ENCODE measurements at regions not wholly inside any gene's neighbourhood (a gene's known extent, or its start where the extent isn't known, plus 50 kb on each side); places are given as distances from the start of the nearest gene placed in this dataset.
"Not testable (repeated sequence)": the region's sequence is repeated elsewhere in the genome, so short reads cannot be mapped to it uniquely, and the experiment has no call there.

- DNase-seq (ENCODE audit: low read depth) = no peak
These were observed 139.8 kb downstream of the ARRDC3 start for GRCh38 chr5:91243286-91243685.

GRCh38 chr5:91241460-91241859 is 141.7 kb downstream of the ARRDC3 start:
- DNase-seq (ENCODE audit: low read depth) = not testable (repeated sequence)

- DNase-seq (ENCODE audit: low read depth) = no peak
These were observed 142.9 kb downstream of the ARRDC3 start for GRCh38 chr5:91240175-91240574.

- DNase-seq (ENCODE audit: low read depth) = no peak
These were observed 147.8 kb downstream of the ARRDC3 start for GRCh38 chr5:91235271-91235694.

DNA sequence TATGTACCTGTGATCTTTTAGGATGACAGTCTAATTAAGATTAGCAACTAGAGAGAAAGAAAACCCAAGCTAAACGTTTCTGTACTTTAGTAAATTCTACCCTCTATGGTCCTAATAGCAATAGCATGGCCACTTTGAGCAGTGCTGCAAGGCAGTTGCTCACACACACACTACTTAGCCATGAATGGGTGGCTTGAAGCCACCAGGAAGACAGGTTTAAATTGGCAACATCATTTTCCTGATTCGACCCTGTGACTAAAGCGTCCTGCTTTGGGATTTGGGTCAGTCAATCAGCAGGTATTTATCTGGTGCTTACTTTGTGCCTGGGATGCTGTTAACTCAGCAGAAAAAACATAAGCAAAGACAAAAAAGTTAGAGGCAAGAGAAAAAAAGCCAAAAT is 150.6 kb downstream of the ARRDC3 start:
- no peak for DNase-seq (ENCODE audit: low read depth)

GRCh38 chr5:91229031-91229727 is 153.9 kb downstream of the ARRDC3 start:
- DNase-seq (ENCODE audit: low read depth) = no peak

DNA sequence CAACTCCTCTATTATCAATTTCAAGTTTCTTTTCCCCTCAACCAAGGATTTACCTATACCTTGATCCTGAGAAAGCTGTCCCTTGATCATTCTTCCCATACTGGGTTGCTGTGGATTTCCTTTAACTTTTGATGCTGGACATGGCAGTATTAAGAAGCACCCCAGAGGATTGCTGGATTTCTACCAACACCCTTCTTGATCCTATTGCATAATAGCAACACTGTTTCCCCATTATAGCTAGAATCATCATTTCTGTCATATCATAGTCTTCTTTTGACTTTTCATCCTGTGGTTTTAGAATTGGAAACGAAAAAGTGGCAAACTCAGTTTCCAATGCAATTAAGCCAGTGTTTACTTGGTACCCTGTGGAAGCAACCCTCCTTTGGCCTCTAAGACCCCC is 154.9 kb downstream of the ARRDC3 start:
- no peak for DNase-seq (ENCODE audit: low read depth)

GRCh38 chr5:91225848-91226686 is 157.1 kb downstream of the ARRDC3 start:
- peak; percentile 48 for DNase-seq (ENCODE audit: low read depth)

- DNase-seq (ENCODE audit: low read depth) = no peak
These were observed 158.1 kb downstream of the ARRDC3 start for GRCh38 chr5:91224969-91225368.

DNA sequence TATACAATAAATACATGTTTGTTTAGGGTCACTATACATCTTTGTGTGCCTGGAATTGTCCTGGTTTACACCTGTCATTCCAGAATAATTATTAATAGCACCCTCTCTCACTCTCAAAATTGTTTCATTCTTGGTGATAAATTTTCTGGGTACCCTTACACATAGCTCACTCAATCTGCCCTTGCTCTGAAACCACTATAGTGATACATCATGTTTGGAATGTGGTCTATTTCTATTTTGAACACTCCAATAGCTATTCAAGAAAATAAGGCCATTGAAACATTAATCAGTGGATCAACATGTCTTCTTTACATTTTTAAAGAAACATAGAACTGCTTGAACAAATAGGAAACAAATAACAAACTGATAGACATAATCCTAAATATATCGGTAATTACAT is 158.7 kb downstream of the ARRDC3 start:
- DNase-seq (ENCODE audit: low read depth) = peak; percentile 29

- peak; percentile 43 for DNase-seq (ENCODE audit: low read depth)
These were observed 159.2 kb downstream of the ARRDC3 start for GRCh38 chr5:91223886-91224285.

GRCh38 chr5:91222482-91222881 is 160.6 kb downstream of the ARRDC3 start:
- DNase-seq (ENCODE audit: low read depth) = no peak

DNA sequence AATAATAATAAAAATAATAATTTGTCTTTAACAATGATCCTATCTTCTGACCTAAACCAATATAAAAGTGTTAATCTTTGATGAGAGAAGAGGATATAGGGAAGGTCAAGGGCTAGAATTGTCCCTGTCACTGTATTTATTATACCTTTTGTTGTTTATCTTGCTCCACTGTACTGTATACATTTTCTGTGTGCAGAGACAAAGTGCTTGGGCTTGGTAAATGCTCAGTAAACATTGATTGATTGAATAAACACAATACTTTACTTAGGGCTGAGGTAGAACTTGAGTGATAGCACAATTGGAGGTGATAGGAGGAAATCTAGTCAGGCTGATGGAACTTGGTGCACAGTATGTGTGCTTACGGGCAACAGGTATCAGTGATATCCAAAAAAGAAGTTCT is 161.2 kb downstream of the ARRDC3 start:
- no peak for DNase-seq (ENCODE audit: low read depth)

DNA sequence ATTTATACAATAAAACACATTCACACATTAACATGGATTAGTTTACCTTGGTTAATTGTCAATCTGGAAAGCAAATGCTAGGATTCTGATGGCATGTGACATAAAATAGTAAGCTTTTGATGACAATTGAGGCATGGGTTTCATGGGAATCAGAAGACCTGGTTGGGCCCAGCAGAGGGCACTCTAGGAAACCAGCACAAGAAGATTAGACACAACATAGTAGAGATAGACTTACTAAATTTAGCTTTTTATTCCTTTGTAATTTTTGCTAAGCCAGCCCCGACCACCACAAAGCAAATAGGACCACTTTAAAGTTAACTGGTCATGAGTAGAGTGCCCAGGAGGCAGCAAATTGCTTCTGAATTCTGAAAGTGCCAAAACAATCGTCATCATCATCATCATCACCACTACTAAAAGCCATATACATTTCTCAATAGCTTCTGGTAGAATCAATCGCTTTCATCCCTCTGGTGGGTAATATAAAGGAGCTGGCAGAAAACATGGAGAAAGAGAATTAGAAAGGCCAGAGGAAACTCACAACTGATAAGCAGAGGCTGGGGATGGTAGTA is 163.2 kb downstream of the ARRDC3 start:
- peak; percentile 51 for DNase-seq (ENCODE audit: low read depth)

- peak; percentile 55 for DNase-seq (ENCODE audit: low read depth)
These were observed 163.9 kb downstream of the ARRDC3 start for GRCh38 chr5:91219091-91219802.

DNA sequence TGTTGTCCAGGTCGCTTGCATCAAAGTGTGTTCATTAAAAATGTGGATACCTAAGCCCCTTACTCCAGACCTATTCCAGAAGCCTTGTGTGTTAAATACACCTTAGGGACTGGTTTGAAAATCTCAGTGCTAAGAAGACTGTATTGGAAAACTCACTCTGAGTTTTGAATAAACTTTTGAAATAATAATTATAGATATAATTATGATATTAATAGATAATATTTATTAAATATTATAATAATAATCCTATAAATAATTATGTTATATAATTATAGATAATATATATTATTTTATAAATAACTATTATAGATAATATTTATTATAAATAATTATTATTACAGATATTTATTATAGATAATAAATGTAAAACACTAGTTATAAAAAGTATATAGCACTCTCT is 165.3 kb downstream of the ARRDC3 start:
- DNase-seq (ENCODE audit: low read depth) = no peak

- DNase-seq (ENCODE audit: low read depth) = no peak
These were observed 168.5 kb downstream of the ARRDC3 start for GRCh38 chr5:91214571-91214970.

Measured in M059J (cell line).